Gastroesophageal sphincter (tissue), 3 donors: ENCODE measurements at regions not wholly inside any gene's neighbourhood (a gene's known extent, or its start where the extent isn't known, plus 50 kb on each side); places are given as distances from the start of the nearest gene placed in this dataset.

Experiments
- CTCF ChIP-seq, 4 experiments: fragments of 200-600 bp in 2 of 4; fragments of 450-650 bp in 2 of 4; sonication (generic) in 1 of 4; IDR thresholded peaks; one replicate each; pipeline ENCODE4 v1.5.1; 2017 to 2019; ENCODE audit warnings: antibody characterized with exemption in 4 of 4, mild to moderate bottlenecking in 2 of 4, moderate library complexity in 2 of 4
- POLR2A ChIP-seq, 2 donors: fragments of 450-650 bp; IDR thresholded peaks; one replicate each; pipeline ENCODE4 v1.6.1; 2017; ENCODE audit warnings: antibody characterized with exemption in 2 of 2, mild to moderate bottlenecking in 2 of 2, moderate library complexity in 1 of 2

GRCh38 chr5:44674461-44674860, 134.3 kb upstream of the MRPS30 start:
- no peak for TF ChIP-seq POLR2A (IDR thresholded peaks at IDR 0.05)
- no peak for TF ChIP-seq CTCF (IDR thresholded peaks at IDR 0.05)
